IMR-90 (cell line): ENCODE measurements at regions not wholly inside any gene's neighbourhood (a gene's known extent, or its start where the extent isn't known, plus 50 kb on each side); places are given as distances from the start of the nearest gene placed in this dataset.
"Not testable (repeated sequence)": the region's sequence is repeated elsewhere in the genome, so short reads cannot be mapped to it uniquely, and the experiment has no call there.

Source experiments
- ATAC-seq: fragments of 200-7000 bp; cut with Tn5 transposase; 2 replicates; pipeline ENCODE4 v1.9.1; 2020; ENCODE audit warnings: low read depth, mild to moderate bottlenecking, moderate library complexity
- BruUV-seq: library from RNA; stranded (reverse); fragments of 400-500 nt; replicated peaks from 2 replicates; lab custom pipeline; 2021; lab: Mats Ljungman, UMichigan
- CTCF ChIA-PET: fragments of 300-600 bp; formaldehyde crosslinking; extraction: SDS; loops from one replicate; lab custom pipeline; 2021; ENCODE audit warnings: antibody characterized with exemption; lab: Yijun Ruan, JAX
- POLR2A ChIA-PET: fragments of 300-600 bp; sonication (Branson Sonifier 250); formaldehyde crosslinking; loops from one replicate; lab custom pipeline; 2022; ENCODE audit warnings: antibody characterized with exemption; ENCODE audit not compliant: unreplicated experiment; lab: Charles Lee
- DNase-seq: peaks from one replicate; pipeline ENCODE4 v3.0.0; 2013
- H2AFZ ChIP-seq: replicated peaks from 2 replicates; pipeline ENCODE3; 2013; ENCODE audit warnings: low read length, mild to moderate bottlenecking; ENCODE audit not compliant: poor library complexity
- H2AK5ac ChIP-seq: 2 replicates; pipeline ENCODE4 v1.6.1; 2013; ENCODE audit warnings: low read depth, low read length, inconsistent platforms
- H2AK9ac ChIP-seq: replicated peaks from 2 replicates; pipeline ENCODE3; 2013; ENCODE audit warnings: mild to moderate bottlenecking, low read depth, low read length, moderate library complexity; ENCODE audit not compliant: poor library complexity
- H2BK120ac ChIP-seq: 2 replicates; pipeline ENCODE4 v1.6.1; 2013; ENCODE audit warnings: low read depth, low read length, inconsistent platforms
- H2BK15ac ChIP-seq: 3 replicates; pipeline ENCODE4 v1.6.1; 2013; ENCODE audit warnings: low read depth, low read length, inconsistent platforms
- H2BK20ac ChIP-seq: 2 replicates; pipeline ENCODE4 v1.6.1; 2013; ENCODE audit warnings: low read depth, mild to moderate bottlenecking, inconsistent platforms, low read length, moderate library complexity
- H2BK5ac ChIP-seq: 2 replicates; pipeline ENCODE4 v1.6.1; 2013; ENCODE audit warnings: mild to moderate bottlenecking, low read depth, low read length, inconsistent platforms; ENCODE audit not compliant: poor library complexity, severe bottlenecking
- H3K14ac ChIP-seq: replicated peaks from 2 replicates; pipeline ENCODE4 v1.6.1; 2013; ENCODE audit warnings: low read depth, low read length, inconsistent platforms
- H3K18ac ChIP-seq: 2 replicates; pipeline ENCODE4 v1.6.1; 2013; ENCODE audit warnings: low read depth, low read length, control low read depth
- H3K23ac ChIP-seq: 2 replicates; pipeline ENCODE4 v1.6.1; 2013; ENCODE audit warnings: low read depth, low read length, inconsistent platforms
- H3K27ac ChIP-seq: 2 replicates; pipeline ENCODE4 v1.5.1; 2013; ENCODE audit warnings: mild to moderate bottlenecking, control low read depth, low read length; ENCODE audit not compliant: insufficient read depth
- H3K27me3 ChIP-seq: 2 replicates; pipeline ENCODE4 v1.6.1; 2013; ENCODE audit warnings: low read length; ENCODE audit not compliant: control insufficient read depth, insufficient read depth
- H3K36me3 ChIP-seq: 2 replicates; pipeline ENCODE4 v1.6.1; 2013; ENCODE audit warnings: low read length, mixed read lengths; ENCODE audit not compliant: control insufficient read depth, insufficient read depth
- H3K4ac ChIP-seq: 2 replicates; pipeline ENCODE4 v1.6.1; 2013; ENCODE audit warnings: low read depth, low read length, inconsistent platforms
- H3K4me1 ChIP-seq: 2 replicates; pipeline ENCODE4 v1.6.1; 2013; ENCODE audit warnings: low read length, mixed read lengths; ENCODE audit not compliant: control insufficient read depth, insufficient read depth
- H3K4me2 ChIP-seq: 2 replicates; pipeline ENCODE4 v1.6.1; 2013; ENCODE audit warnings: low read depth, mild to moderate bottlenecking, control low read depth, low read length, moderate library complexity
- H3K4me3 ChIP-seq: 2 replicates; pipeline ENCODE4 v1.5.1; 2013; ENCODE audit warnings: low read depth, mild to moderate bottlenecking, control low read depth, low read length, moderate library complexity; ENCODE audit not compliant: insufficient read depth
- H3K56ac ChIP-seq: 2 replicates; pipeline ENCODE4 v1.6.1; 2013; ENCODE audit warnings: low read length, inconsistent platforms; ENCODE audit not compliant: insufficient read depth; ENCODE audit errors: extremely low read depth
- H3K79me1 ChIP-seq, 2 experiments: 2 replicates each; pipeline ENCODE4 v1.6.1; 2013; ENCODE audit warnings: low read length in 2 of 2, inconsistent platforms in 1 of 2, low read depth in 1 of 2
- H3K9ac ChIP-seq: 2 replicates; pipeline ENCODE4 v1.6.1; 2013; ENCODE audit warnings: low read depth, low read length, control low read depth
- H3K9me1 ChIP-seq: 2 replicates; pipeline ENCODE4 v1.6.1; 2013; ENCODE audit warnings: low read length, inconsistent platforms; ENCODE audit not compliant: insufficient read depth
- H3K9me3 ChIP-seq: 2 replicates; pipeline ENCODE4 v1.6.1; 2013; ENCODE audit warnings: low read length; ENCODE audit not compliant: control insufficient read depth, insufficient read depth
- H4K20me1 ChIP-seq: 2 replicates; pipeline ENCODE4 v1.6.1; 2013; ENCODE audit warnings: low read length, inconsistent platforms; ENCODE audit not compliant: insufficient read depth
- H4K5ac ChIP-seq: 2 replicates; pipeline ENCODE4 v1.6.1; 2013; ENCODE audit warnings: mild to moderate bottlenecking, low read depth, low read length, control low read depth
- H4K8ac ChIP-seq, 2 experiments: 2 replicates each; pipeline ENCODE4 v1.6.1; 2013; ENCODE audit warnings: low read depth in 2 of 2, low read length in 2 of 2, control low read depth in 1 of 2, inconsistent platforms in 1 of 2
- H4K91ac ChIP-seq: 2 replicates; pipeline ENCODE4 v1.6.1; 2013; ENCODE audit warnings: low read depth, low read length, inconsistent platforms; ENCODE audit not compliant: insufficient read depth
- WGBS, 2 experiments: methylation state at CpG; one replicate each; pipeline versions ENCODE4 v1.1.5 to v1.1.7; 2013; ENCODE audit warnings: missing lambda C conversion rate in 2 of 2; ENCODE audit not compliant: insufficient read length in 1 of 2; ENCODE audit errors: extremely low coverage in 2 of 2; 5-methylcytosine and 5-hydroxymethylcytosine counted together
- dilution Hi-C: fragments of 300-500 bp; cut with HindIII; formaldehyde crosslinking; loops from one replicate; pipeline ENCODE4 v1.14.3; 2018; ENCODE audit warnings: low sequenced_read_pairs; ENCODE audit not compliant: unreplicated experiment
- in situ Hi-C: fragments of 300-500 bp; cut with MboI; formaldehyde crosslinking; loops from 3 replicates; pipeline ENCODE4 v1.14.3; 2019; ENCODE audit warnings: low sequenced_read_pairs, inconsistent platforms, mixed read lengths
- intact Hi-C: fragments of 100-400 bp; cut with micrococcal nuclease; formaldehyde crosslinking; loops from 2 replicates; pipeline ENCODE4 v1.10.0; 2022

- H3K23ac ChIP-seq, H2AK5ac ChIP-seq, H2AFZ ChIP-seq, H2BK20ac ChIP-seq, BruUV-seq, intact Hi-C loops, H3K9ac ChIP-seq, H3K79me1 ChIP-seq, DNase-seq, in situ Hi-C loops, H3K56ac ChIP-seq, H3K27me3 ChIP-seq, H3K4me2 ChIP-seq, H4K5ac ChIP-seq, POLR2A ChIA-PET, H3K14ac ChIP-seq, H3K4ac ChIP-seq, H3K27ac ChIP-seq, dilution Hi-C loops, H3K9me1 ChIP-seq, ATAC-seq, H3K9me3 ChIP-seq, H3K4me3 ChIP-seq, H3K4me1 ChIP-seq, H4K20me1 ChIP-seq, H2BK120ac ChIP-seq, H3K36me3 ChIP-seq, H2BK5ac ChIP-seq: not testable (repeated sequence)
- peak overlapping the region; percentile 32; the same call in 1 of the 2 replicates for H4K91ac ChIP-seq
- H4K8ac ChIP-seq = peak overlapping the region; percentile 24 to 56; a peak in 1 of 4 replicates
- CTCF ChIA-PET = interaction anchor here (0.6 kb wide), 1 partner anchor 1596 kb away, joined by 3 read pairs; no protein-coding TSS in a partner anchor
- H2AK9ac ChIP-seq = peak overlapping the region; percentile 50
- peak overlapping the region; percentile 18; the same call in 1 of the 2 replicates for H3K18ac ChIP-seq
- peak overlapping the region; percentile 71; the same call in 1 of the 3 replicates for H2BK15ac ChIP-seq
- WGBS, 2 experiments = 100% methylated on average over 2 of the region's 13 CpGs; no CpG with 5 or more reads in 1 of the 2 experiments
Observed at GRCh38 chr6:37091104-37091503, 78.8 kb upstream of the PIM1 start.
